Limb (tissue), 2 donors: ENCODE measurements at regions not wholly inside any gene's neighbourhood (a gene's known extent, or its start where the extent isn't known, plus 50 kb on each side); places are given as distances from the start of the nearest gene placed in this dataset.

Source experiments
- DNase-seq, 2 donors: peaks; one replicate each; pipeline ENCODE4 v3.0.0-alpha.2; 2016; ENCODE audit errors: extremely low spot score in 2 of 2

- no peak for DNase-seq
These were observed 151.3 kb upstream of the ADO start for GRCh38 chr10:62653254-62653653.

DNA sequence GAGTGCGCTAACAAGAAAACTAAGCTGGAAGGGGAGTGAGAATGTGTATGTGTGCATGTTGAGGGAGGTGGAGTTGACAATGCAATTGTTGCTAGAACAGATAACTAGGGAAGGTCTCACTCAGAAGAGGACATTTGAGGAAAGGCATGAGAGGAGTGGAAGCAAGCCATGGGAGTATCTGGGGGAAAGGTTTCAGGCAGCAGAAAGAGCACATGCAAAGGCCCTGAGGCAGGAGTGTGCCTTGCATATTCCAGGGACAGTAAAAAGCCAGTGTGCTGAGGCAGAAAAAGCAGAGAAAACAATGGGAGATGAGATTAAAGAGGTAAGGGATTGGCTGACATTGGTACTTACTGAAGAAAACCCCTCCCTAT is 149.6 kb upstream of the ADO start:
- no peak for DNase-seq

DNA sequence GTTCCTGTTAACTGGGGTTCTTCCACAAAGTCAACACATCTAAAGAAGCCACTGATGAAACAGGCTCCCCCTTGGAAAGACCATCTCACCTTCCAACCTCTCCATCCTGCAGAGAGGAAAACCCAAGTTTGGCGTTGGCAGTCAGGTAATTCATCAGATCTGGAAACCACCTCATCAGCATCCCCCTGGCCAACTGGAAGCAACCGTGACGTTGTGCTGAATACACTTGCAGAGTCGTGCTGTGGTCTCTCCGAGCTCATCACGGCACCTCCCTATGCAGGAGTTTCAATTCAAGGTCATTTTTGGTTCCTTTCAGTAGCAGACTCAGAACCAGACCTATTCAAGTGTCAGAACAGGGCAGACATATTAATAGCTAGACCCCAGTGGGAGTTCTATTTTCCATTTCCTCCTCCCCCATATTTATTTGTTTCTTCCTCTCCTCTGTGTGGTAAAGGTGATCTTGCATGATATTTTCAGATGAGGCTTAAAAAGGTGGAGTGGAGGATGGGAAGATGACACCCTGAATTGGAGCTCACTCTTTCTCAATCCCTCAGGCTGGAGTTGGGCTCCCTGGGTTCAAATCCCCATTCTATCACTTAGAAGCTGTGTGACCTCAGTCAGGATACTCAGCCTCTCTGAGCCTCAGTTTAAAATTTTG is 149.1 kb upstream of the ADO start:
- no peak for DNase-seq

DNA sequence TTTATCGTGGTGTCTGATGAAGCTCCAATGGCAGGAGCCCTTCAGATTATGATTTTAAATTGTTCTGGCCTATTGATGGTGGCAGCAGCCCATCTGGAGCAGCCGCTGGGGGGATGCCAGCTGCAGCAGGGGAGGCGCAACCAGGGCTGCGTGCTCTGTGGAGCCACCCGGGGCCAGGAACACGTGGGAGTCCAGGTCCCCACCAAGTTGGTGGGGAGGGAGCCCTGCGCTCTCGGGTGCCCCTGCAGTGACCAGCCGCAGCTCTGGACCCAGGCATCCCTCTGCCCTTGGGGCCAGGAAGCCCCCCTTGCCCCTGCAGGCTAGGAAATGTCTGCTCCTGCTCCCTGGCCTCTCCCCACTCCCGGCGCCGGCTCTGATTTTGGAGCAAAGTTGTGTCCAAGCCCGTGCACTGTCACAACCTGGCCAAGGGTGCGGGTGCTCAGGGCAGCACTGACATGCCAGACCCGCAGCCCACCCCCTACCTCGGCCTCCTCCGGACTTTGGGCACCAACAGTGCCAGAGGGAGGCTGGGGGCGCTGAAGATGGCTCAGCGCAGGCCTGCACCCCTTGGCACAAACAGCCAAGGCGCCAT is 147.2 kb upstream of the ADO start:
- DNase-seq: no peak

GRCh38 chr10:62658516-62658915 is 146.0 kb upstream of the ADO start:
- no peak for DNase-seq

DNA sequence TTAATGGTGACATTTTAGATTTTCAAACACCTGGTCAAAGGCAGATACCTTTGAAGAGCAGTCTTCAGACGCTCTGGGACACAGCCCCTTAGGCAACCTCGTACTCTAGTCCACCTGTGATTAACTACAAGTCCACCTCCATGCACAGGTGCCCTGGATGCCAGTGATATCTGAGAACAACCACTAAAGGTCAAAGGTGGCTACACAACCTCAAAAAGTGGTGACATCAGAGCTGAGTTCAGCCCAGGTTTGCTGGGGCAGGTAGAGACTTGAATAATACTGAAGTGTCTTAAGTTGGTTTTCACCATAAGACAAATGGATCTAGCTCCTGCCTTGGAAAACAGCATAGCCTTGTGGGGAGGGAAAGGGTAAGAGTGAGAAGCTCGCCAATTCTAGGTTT is 143.4 kb upstream of the ADO start:
- DNase-seq: no peak

DNA sequence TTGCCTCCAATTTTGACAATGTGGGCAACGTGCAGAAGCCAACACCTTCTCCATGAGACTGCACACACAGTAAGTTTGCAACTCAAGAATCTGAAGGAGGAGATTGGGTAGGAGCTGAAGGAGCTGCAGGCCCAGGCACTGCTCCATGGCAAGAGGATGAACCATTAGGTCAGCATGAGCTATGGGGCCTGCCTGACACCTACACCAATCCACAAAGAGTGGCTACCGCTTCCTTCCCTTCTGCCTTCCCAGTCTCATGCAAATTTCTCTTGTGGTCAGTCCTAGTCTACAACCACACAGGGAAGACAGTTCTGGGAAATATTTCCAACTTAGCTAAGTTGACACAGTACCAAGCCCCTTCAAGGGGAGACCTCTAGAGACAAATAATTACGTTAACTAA is 142.0 kb upstream of the ADO start:
- DNase-seq: no peak

DNA sequence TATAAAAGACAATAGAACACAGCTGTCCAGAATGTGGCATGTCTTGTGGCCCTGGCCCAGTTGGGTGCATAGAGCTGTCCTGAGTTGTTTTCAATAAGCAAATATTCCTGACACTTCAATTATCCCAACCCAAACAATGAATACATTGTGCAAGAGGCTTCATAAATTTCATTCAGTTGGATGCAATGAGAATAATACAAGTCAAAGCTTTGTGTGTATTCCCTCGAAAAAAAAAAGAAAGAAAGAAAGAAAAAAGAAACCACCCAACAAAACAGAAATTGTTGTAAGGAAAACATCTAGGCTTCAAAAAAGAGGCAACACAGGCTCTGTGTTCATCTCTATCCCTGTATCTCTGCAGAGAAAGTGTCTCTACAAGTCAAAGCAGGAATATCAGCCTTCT is 138.7 kb upstream of the ADO start:
- no peak for DNase-seq

GRCh38 chr10:62666275-62666674 is 138.2 kb upstream of the ADO start:
- no peak for DNase-seq

GRCh38 chr10:62669341-62669740 is 135.2 kb upstream of the ADO start:
- no peak for DNase-seq

GRCh38 chr10:62671104-62671503 is 133.4 kb upstream of the ADO start:
- DNase-seq: no peak

- DNase-seq: no peak
These were observed 123.1 kb upstream of the ADO start for GRCh38 chr10:62681211-62681940.

GRCh38 chr10:62684911-62685310 is 119.6 kb upstream of the ADO start:
- no peak for DNase-seq

GRCh38 chr10:62687230-62687748 is 117.2 kb upstream of the ADO start:
- no peak for DNase-seq

DNA sequence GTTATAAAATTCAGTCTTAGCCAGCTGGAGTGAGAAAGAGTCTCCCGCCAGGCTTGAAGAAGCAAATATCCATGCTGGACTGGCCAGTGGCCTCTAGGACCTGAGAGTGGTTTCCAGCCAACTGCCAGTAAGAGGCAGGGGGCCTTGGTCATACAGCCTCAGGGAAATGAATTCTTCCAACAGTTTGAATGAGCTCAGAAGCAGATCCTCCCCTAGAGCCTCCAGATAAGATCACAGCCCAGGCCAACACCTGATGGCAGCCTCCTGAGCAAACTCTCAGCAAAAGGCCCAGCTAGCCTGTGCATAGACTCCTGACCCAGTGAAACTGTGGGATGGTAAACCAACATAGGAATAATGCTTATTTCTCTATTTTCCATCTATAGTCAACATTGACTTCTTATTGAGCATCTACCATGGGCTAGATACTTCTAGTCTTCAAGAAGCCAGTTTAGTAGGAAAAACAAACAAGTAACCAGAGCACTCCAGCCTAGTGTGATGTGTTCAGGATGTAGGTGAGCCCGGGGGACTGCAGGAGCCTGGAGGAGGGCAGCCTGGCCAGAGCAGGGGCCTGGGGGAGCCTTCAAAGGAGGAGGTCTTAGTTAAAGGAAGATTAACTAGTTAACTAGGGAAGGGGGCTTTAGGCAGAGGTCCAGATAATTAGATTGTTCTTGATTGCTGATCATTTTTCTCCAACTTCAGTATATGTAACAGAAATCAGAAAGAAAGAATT is 115.4 kb upstream of the ADO start:
- DNase-seq: no peak

GRCh38 chr10:62689712-62690111 is 114.8 kb upstream of the ADO start:
- no peak for DNase-seq

GRCh38 chr10:62690703-62691102 is 113.8 kb upstream of the ADO start:
- no peak for DNase-seq

DNA sequence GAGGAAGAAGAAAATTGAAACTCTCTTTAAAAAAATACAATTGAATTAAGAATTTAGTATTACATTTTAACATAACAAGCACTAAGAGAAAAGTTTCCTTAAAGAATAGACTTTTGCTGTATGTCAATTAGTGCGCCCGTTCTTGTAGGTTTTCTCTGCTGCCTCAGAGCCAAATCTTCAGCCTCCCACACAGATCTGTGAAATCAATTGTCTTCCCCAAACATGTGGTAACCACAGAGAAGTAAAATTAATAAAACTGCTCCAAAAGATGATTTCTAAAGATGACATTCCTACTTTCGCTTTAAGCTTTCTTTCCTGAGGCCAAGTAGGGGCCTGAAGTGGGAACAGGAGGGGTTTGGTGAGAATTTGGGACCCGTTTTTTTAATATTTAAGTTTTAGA is 113.2 kb upstream of the ADO start:
- DNase-seq: no peak

- DNase-seq: no peak
These were observed 112.4 kb upstream of the ADO start for GRCh38 chr10:62692085-62692484.

DNA sequence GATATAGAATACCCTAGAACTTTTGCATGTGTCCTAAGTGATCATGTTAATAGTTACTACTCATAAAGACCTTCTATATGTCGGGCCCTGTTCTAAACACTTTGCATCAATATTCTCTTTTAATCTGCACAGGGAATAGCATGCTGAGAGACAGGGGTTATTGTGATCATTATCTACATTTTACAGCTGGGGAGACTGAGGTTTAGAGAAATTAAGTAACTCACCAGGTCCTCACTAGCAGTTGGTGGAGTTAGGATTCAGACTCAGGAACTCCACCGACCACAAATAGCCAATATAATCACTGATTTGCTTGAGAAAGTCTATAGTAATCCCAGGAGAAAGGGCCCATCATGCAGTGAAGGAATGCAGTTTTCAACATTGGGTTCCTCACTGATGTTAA is 111.2 kb upstream of the ADO start:
- no peak for DNase-seq

DNA sequence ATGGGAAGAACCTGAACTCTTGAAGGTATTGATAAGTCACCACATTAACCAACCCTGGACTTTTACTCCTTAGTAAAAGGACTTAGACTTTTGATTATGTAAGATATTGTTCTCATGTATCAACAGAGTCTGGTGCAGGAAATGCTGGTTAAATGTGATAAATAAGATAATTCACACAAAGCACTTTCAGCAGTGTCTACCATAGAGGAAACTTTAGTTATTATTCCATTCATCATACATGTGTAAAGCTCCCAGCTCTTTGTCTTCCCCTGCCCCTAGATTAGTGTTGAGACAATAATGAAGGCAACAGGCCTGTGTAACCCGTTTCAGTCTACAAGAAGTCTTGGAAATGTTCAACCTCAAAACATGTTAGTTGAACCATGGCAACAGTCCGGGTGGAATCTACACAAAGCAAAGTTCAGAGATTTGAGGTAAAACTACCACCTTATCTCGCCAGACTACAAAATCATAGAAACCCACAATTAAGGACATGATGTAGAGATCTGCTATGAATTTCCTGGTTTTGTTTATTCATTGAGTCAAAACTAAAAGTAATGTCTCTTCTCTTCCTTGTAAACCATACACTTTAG is 109.9 kb upstream of the ADO start:
- no peak for DNase-seq

DNA sequence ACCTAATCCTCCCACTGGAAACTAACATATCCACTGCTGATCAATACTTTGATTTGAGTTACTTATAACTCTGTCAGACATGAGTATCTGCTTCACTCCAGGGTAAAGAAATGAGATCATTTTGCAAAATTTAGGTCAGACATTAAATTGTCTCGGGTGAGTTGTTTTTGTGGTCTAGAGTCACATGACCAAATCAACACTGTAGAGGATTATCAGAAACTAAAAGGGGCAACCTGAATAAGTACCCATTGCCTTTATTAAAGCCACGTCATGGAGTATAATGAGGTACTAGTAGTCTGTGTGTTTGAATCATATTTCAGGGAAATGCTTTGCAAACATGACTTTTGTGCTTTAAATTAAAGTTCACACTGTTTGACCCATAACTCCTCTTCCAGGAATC is 107.7 kb upstream of the ADO start:
- no peak for DNase-seq
